Common myeloid progenitor, CD34-positive (primary cell): ENCODE measurements at regions not wholly inside any gene's neighbourhood (a gene's known extent, or its start where the extent isn't known, plus 50 kb on each side); places are given as distances from the start of the nearest gene placed in this dataset.

Experiments used
- CTCF ChIA-PET: fragments of 350-600 bp; sonication (Branson Sonifier 250); formaldehyde crosslinking; loops from one replicate; lab custom pipeline; 2021; ENCODE audit warnings: antibody characterized with exemption; lab: Charles Lee
- POLR2A ChIA-PET: fragments of 350-600 bp; sonication (Branson Sonifier 250); formaldehyde crosslinking; loops from one replicate; lab custom pipeline; 2021; ENCODE audit warnings: antibody characterized with exemption; lab: Charles Lee
- DNase-seq, 3 donors: peaks; one replicate each; pipeline versions ENCODE4 v3.0.0 to v3.0.0-alpha.2; 2013
- H3K27ac ChIP-seq, 2 experiments: 1 replicate in 1 of 2; 2 replicates in 1 of 2; pipeline ENCODE4 v1.7.0; 2013; ENCODE audit warnings: inconsistent platforms in 2 of 2, low read length in 2 of 2, mild to moderate bottlenecking in 2 of 2, low read depth in 1 of 2, moderate library complexity in 1 of 2; ENCODE audit not compliant: severe bottlenecking in 2 of 2, insufficient read depth in 1 of 2, poor library complexity in 1 of 2
- H3K27me3 ChIP-seq, 5 experiments: replicated peaks in 2 of 5; 1 replicate in 3 of 5; 2 replicates in 2 of 5; pipeline versions ENCODE4 v1.6.1 to v1.7.0; 2013; ENCODE audit warnings: low read length in 4 of 5, mild to moderate bottlenecking in 2 of 5, moderate library complexity in 2 of 5, inconsistent platforms in 1 of 5; ENCODE audit not compliant: insufficient read depth in 5 of 5, control insufficient read depth in 4 of 5
- H3K36me3 ChIP-seq, 4 experiments: 1 replicate in 2 of 4; 2 replicates in 2 of 4; pipeline versions ENCODE4 v1.6.1 to v1.7.0; 2013; ENCODE audit warnings: low read length in 3 of 4, control low read depth in 1 of 4, mild to moderate bottlenecking in 1 of 4; ENCODE audit not compliant: control insufficient read depth in 4 of 4, insufficient read depth in 4 of 4
- H3K4me1 ChIP-seq, 4 experiments: 1 replicate in 3 of 4; 2 replicates in 1 of 4; pipeline versions ENCODE4 v1.6.1 to v1.7.1; 2013; ENCODE audit warnings: low read length in 3 of 4, mild to moderate bottlenecking in 3 of 4, control low read depth in 1 of 4, inconsistent platforms in 1 of 4, moderate library complexity in 1 of 4; ENCODE audit not compliant: control insufficient read depth in 4 of 4, insufficient read depth in 4 of 4; ENCODE audit errors: control extremely low read depth in 1 of 4
- H3K4me3 ChIP-seq, 7 experiments: 1 replicate in 4 of 7; 2 replicates in 3 of 7; pipeline versions ENCODE4 v1.5.1 to v1.7.0; 2013; ENCODE audit warnings: mild to moderate bottlenecking in 7 of 7, low read length in 6 of 7, moderate library complexity in 6 of 7, inconsistent platforms in 2 of 7, low read depth in 2 of 7, control low read depth in 1 of 7; ENCODE audit not compliant: insufficient read depth in 4 of 7, control insufficient read depth in 1 of 7; ENCODE audit errors: extremely low read depth in 1 of 7
- H3K9me3 ChIP-seq, 5 experiments: 1 replicate in 4 of 5; 2 replicates in 1 of 5; pipeline versions ENCODE4 v1.6.1 to v1.7.1; 2013; ENCODE audit warnings: low read length in 4 of 5, mild to moderate bottlenecking in 2 of 5, inconsistent platforms in 1 of 5, low read depth in 1 of 5, moderate library complexity in 1 of 5; ENCODE audit not compliant: control insufficient read depth in 4 of 5, insufficient read depth in 2 of 5; ENCODE audit errors: control extremely low read depth in 1 of 5
- WGBS: methylation state at CpG from one replicate; pipeline ENCODE4 v1.1.5; 2013; ENCODE audit not compliant: insufficient coverage; 5-methylcytosine and 5-hydroxymethylcytosine counted together

GRCh38 chr19:33885236-33885635 lies 88.6 kb downstream of the KCTD15 start:
- Histone ChIP-seq H3K27ac (no peak overlapping the region), H3K27me3 (no peaks in the 10 kb centered on the region), H3K9me3 (no peaks in the 10 kb centered on the region), H3K36me3 (no peaks in the 10 kb centered on the region), H3K4me3 (no peak overlapping the region), H3K4me1 (peaks cover 0 to 13% (median 10%) of the 10 kb centered on the region in 4 experiments)
- CTCF ChIA-PET: no interaction called here
- WGBS: 76% methylated on average over 4 of the region's 6 CpGs
- POLR2A ChIA-PET: no interaction called here
- no peak for DNase-seq

- Histone ChIP-seq H3K4me1 (peaks cover 0 to 13% (median 10%) of the 10 kb centered on the region in 4 experiments), H3K36me3 (no peaks in the 10 kb centered on the region), H3K9me3 (no peaks in the 10 kb centered on the region), H3K4me3 (no peak overlapping the region), H3K27ac (no peak overlapping the region), H3K27me3 (no peaks in the 10 kb centered on the region)
- no peak for DNase-seq
- ChIA-PET POLR2A (no interaction called here), CTCF (no interaction called here)
- WGBS: 90% methylated on average over 11 of the region's 11 CpGs
These were observed 91.2 kb downstream of the KCTD15 start for GRCh38 chr19:33887891-33888290.

GRCh38 chr19:33888665-33889064 lies 92.0 kb downstream of the KCTD15 start:
- no peaks in the 10 kb centered on the region for H3K9me3 ChIP-seq
- no peak overlapping the region for H3K4me3 ChIP-seq
- ChIA-PET CTCF (no interaction called here), POLR2A (no interaction called here)
- no peak overlapping the region for H3K27ac ChIP-seq
- 100% methylated on average over 2 of the region's 3 CpGs for whole genome bisulfite sequencing
- no peaks in the 10 kb centered on the region for H3K36me3 ChIP-seq
- no peak for DNase-seq
- H3K27me3 ChIP-seq: no peaks in the 10 kb centered on the region
- peaks cover 0 to 8% (median 7%) of the 10 kb centered on the region in 4 experiments for H3K4me1 ChIP-seq

- POLR2A ChIA-PET: no interaction called here
- H3K4me3 ChIP-seq: no peak overlapping the region
- H3K27ac ChIP-seq: no peak overlapping the region
- H3K9me3 ChIP-seq: no peaks in the 10 kb centered on the region
- no peaks in the 10 kb centered on the region for H3K4me1 ChIP-seq
- CTCF ChIA-PET: no interaction called here
- no peak for DNase-seq
- H3K27me3 ChIP-seq: peaks cover 0 to 11% (median 0%) of the 10 kb centered on the region in 5 experiments
- no peaks in the 10 kb centered on the region for H3K36me3 ChIP-seq
- WGBS: no CpG with 5 or more reads among the region's 2 CpGs
These were observed 93.9 kb downstream of the KCTD15 start for GRCh38 chr19:33890569-33890968.

GRCh38 chr19:33891773-33892172 lies 95.1 kb downstream of the KCTD15 start:
- H3K27ac ChIP-seq: no peak overlapping the region
- no peaks in the 10 kb centered on the region for H3K36me3 ChIP-seq
- H3K4me3 ChIP-seq: no peak overlapping the region
- DNase-seq: no peak
- CTCF ChIA-PET: no interaction called here
- 93% methylated on average over 3 of the region's 3 CpGs for WGBS
- H3K4me1 ChIP-seq: no peaks in the 10 kb centered on the region
- no peaks in the 10 kb centered on the region for H3K9me3 ChIP-seq
- POLR2A ChIA-PET: interaction anchor here (0.6 kb wide), 1 partner anchor 980 kb away, joined by 3 read pairs; no protein-coding TSS in a partner anchor
- peaks cover 0 to 11% (median 0%) of the 10 kb centered on the region in 5 experiments for H3K27me3 ChIP-seq

GRCh38 chr19:33894787-33895186 lies 98.1 kb downstream of the KCTD15 start:
- no peak for DNase-seq
- no peaks in the 10 kb centered on the region for H3K4me1 ChIP-seq
- H3K27me3 ChIP-seq: peaks cover 0 to 11% (median 0%) of the 10 kb centered on the region in 5 experiments
- H3K9me3 ChIP-seq: peaks cover 3 to 25% (median 7%) of the 10 kb centered on the region in 5 experiments
- H3K36me3 ChIP-seq: no peaks in the 10 kb centered on the region
- no peak overlapping the region for H3K27ac ChIP-seq
- CTCF ChIA-PET: interaction anchor here (1.1 kb wide), 1 partner anchor 73 kb away, joined by 3 read pairs; no protein-coding TSS in a partner anchor
- WGBS: 95% methylated on average over 11 of the region's 11 CpGs
- POLR2A ChIA-PET: no interaction called here
- H3K4me3 ChIP-seq: no peak overlapping the region

GRCh38 chr19:33895366-33895765 lies 98.7 kb downstream of the KCTD15 start:
- H3K9me3 ChIP-seq: peaks cover 3 to 25% (median 7%) of the 10 kb centered on the region in 5 experiments
- 58% methylated on average over 2 of the region's 2 CpGs for WGBS
- no peak overlapping the region for H3K4me3 ChIP-seq
- H3K27me3 ChIP-seq: peaks cover 0 to 11% (median 0%) of the 10 kb centered on the region in 5 experiments
- CTCF ChIA-PET: interaction anchor here (1.1 kb wide), 1 partner anchor 73 kb away, joined by 3 read pairs; no protein-coding TSS in a partner anchor
- POLR2A ChIA-PET: interaction anchor here (0.6 kb wide), 1 partner anchor 822 kb away, joined by 3 read pairs; no protein-coding TSS in a partner anchor
- no peak overlapping the region for H3K27ac ChIP-seq
- no peaks in the 10 kb centered on the region for H3K4me1 ChIP-seq
- no peaks in the 10 kb centered on the region for H3K36me3 ChIP-seq
- DNase-seq: no peak
